H1 (cell line): ENCODE measurements at regions not wholly inside any gene's neighbourhood (a gene's known extent, or its start where the extent isn't known, plus 50 kb on each side); places are given as distances from the start of the nearest gene placed in this dataset.

ENCODE experiments used
- CTCF ChIA-PET: fragments of 300-600 bp; sonication (Branson Sonifier 250); formaldehyde crosslinking; loops from one replicate; lab custom pipeline; 2021; ENCODE audit not compliant: partially characterized antibody; lab: Charles Lee
- POLR2A ChIA-PET: fragments of 300-600 bp; sonication (Branson Sonifier 250); formaldehyde crosslinking; loops from one replicate; lab custom pipeline; 2021; ENCODE audit warnings: inconsistent platforms; ENCODE audit not compliant: partially characterized antibody; lab: Charles Lee
- DNase-seq, 2 experiments: peaks; one replicate each; pipeline versions ENCODE4 v3.0.0 to v3.0.0-alpha.2; 2010 to 2022; ENCODE audit warnings: low spot score in 2 of 2, low read depth in 1 of 2, mixed read lengths in 1 of 2
- FAIRE-seq: peaks from 2 replicates; lab custom pipeline; 2011; peaks lifted over from hg19 to GRCh38; lab: Jason Lieb, UNC
- H2AFZ ChIP-seq: 2 replicates; pipeline ENCODE4 v1.8.1; 2012; ENCODE audit warnings: low read length, inconsistent platforms
- H2AK5ac ChIP-seq: 2 replicates; pipeline ENCODE4 v1.6.1; 2013; ENCODE audit warnings: low read depth, low read length
- H2BK120ac ChIP-seq: replicated peaks from 2 replicates; pipeline ENCODE3; 2013; ENCODE audit warnings: low read depth, low read length, inconsistent platforms
- H2BK12ac ChIP-seq: 2 replicates; pipeline ENCODE4 v1.6.1; 2013; ENCODE audit warnings: low read depth, low read length
- H2BK15ac ChIP-seq: 2 replicates; pipeline ENCODE4 v1.6.1; 2013; ENCODE audit warnings: low read length
- H2BK20ac ChIP-seq: 2 replicates; pipeline ENCODE4 v1.6.1; 2013; ENCODE audit warnings: low read length
- H2BK5ac ChIP-seq: 2 replicates; pipeline ENCODE4 v1.6.1; 2013; ENCODE audit warnings: low read depth, low read length
- H3K14ac ChIP-seq: 2 replicates; pipeline ENCODE4 v1.6.1; 2013; ENCODE audit warnings: inconsistent platforms; ENCODE audit not compliant: insufficient read length
- H3K18ac ChIP-seq: 2 replicates; pipeline ENCODE4 v1.6.1; 2013; ENCODE audit warnings: low read length; ENCODE audit errors: extremely low read depth
- H3K23ac ChIP-seq: 2 replicates; pipeline ENCODE4 v1.6.1; 2013; ENCODE audit warnings: inconsistent platforms; ENCODE audit not compliant: insufficient read length
- H3K23me2 ChIP-seq: 2 replicates; pipeline ENCODE4 v1.6.1; 2013; ENCODE audit warnings: low read depth, low read length
- H3K27ac ChIP-seq: 2 replicates; pipeline ENCODE4 v1.6.1; 2011; ENCODE audit warnings: low read depth, low read length, inconsistent platforms
- H3K27me3 ChIP-seq, 4 experiments: replicated peaks in 1 of 4; 1 replicate in 1 of 4; 2 replicates in 3 of 4; pipeline versions ENCODE4 v1.6.1 to v1.8.1; 2011 to 2013; ENCODE audit warnings: low read length in 3 of 4, mild to moderate bottlenecking in 3 of 4, inconsistent platforms in 2 of 4, mixed read lengths in 2 of 4, moderate library complexity in 1 of 4; ENCODE audit not compliant: control insufficient read depth in 3 of 4, insufficient read depth in 3 of 4; ENCODE audit errors: extremely low read depth in 1 of 4
- H3K36me3 ChIP-seq, 4 experiments: 2 replicates each; pipeline versions ENCODE4 v1.6.1 to v1.8.1; 2011 to 2013; ENCODE audit warnings: mild to moderate bottlenecking in 4 of 4, low read length in 3 of 4, moderate library complexity in 2 of 4, control low read depth in 1 of 4, inconsistent platforms in 1 of 4; ENCODE audit not compliant: insufficient read depth in 4 of 4, control insufficient read depth in 2 of 4
- H3K4ac ChIP-seq: replicated peaks from 2 replicates; pipeline ENCODE3; 2013; ENCODE audit warnings: low read length, low read depth, mixed read lengths, inconsistent platforms; ENCODE audit not compliant: insufficient read length
- H3K4me1 ChIP-seq, 4 experiments: replicated peaks in 1 of 4; 1 replicate in 1 of 4; 2 replicates in 3 of 4; pipeline versions ENCODE4 v1.6.1 to v1.8.1; 2011 to 2013; ENCODE audit warnings: low read length in 3 of 4, inconsistent platforms in 2 of 4, mixed read lengths in 1 of 4; ENCODE audit not compliant: insufficient read depth in 4 of 4, control insufficient read depth in 3 of 4
- H3K4me2 ChIP-seq, 2 experiments: 2 replicates each; pipeline versions ENCODE4 v1.6.1 to v1.8.1; 2011 to 2013; ENCODE audit warnings: low read depth in 2 of 2, low read length in 2 of 2, control low read depth in 1 of 2, inconsistent platforms in 1 of 2, mild to moderate bottlenecking in 1 of 2; ENCODE audit not compliant: insufficient read depth in 1 of 2
- H3K4me3 ChIP-seq, 4 experiments: fragments of 200-600, 300-600 bp in 1 of 4; sonication (generic), shearing (Covaris generic), sonication (Bioruptor Twin) in 1 of 4; 2 replicates each; pipeline versions ENCODE4 v1.5.1 to v1.8.1; 2011 to 2016; ENCODE audit warnings: low read length in 4 of 4, low read depth in 3 of 4, control low read depth in 2 of 4, inconsistent platforms in 2 of 4, mild to moderate bottlenecking in 2 of 4, mixed read lengths in 1 of 4, moderate library complexity in 1 of 4; ENCODE audit not compliant: insufficient read depth in 2 of 4; ENCODE audit errors: extremely low read depth in 1 of 4
- H3K56ac ChIP-seq: replicated peaks from 2 replicates; pipeline ENCODE3; 2013; ENCODE audit warnings: low read depth, mild to moderate bottlenecking, mixed read lengths, low read length, inconsistent platforms; ENCODE audit not compliant: insufficient read length
- H3K79me1 ChIP-seq: 2 replicates; pipeline ENCODE4 v1.6.1; 2013; ENCODE audit warnings: low read depth, low read length, control low read depth
- H3K79me2 ChIP-seq, 2 experiments: 2 replicates each; pipeline versions ENCODE4 v1.6.1 to v1.8.1; 2012 to 2013; ENCODE audit warnings: low read length in 2 of 2, mild to moderate bottlenecking in 2 of 2, inconsistent platforms in 1 of 2; ENCODE audit not compliant: insufficient read depth in 2 of 2, control insufficient read depth in 1 of 2
- H3K9ac ChIP-seq, 4 experiments: replicated peaks in 1 of 4; 1 replicate in 1 of 4; 2 replicates in 3 of 4; pipeline versions ENCODE4 v1.6.1 to v1.8.1; 2011 to 2013; ENCODE audit warnings: low read depth in 3 of 4, low read length in 3 of 4, control low read depth in 2 of 4, mild to moderate bottlenecking in 2 of 4, moderate library complexity in 2 of 4, inconsistent platforms in 1 of 4; ENCODE audit errors: extremely low read depth in 1 of 4
- H3K9me3 ChIP-seq, 2 experiments: 2 replicates each; pipeline versions ENCODE4 v1.6.1 to v1.8.1; 2012 to 2013; ENCODE audit warnings: mild to moderate bottlenecking in 2 of 2, moderate library complexity in 2 of 2, control low read depth in 1 of 2, inconsistent platforms in 1 of 2, low read depth in 1 of 2, low read length in 1 of 2, mixed read lengths in 1 of 2; ENCODE audit not compliant: insufficient read depth in 2 of 2
- H4K20me1 ChIP-seq, 2 experiments: replicated peaks in 1 of 2; 2 replicates each; pipeline versions ENCODE3 to v1.8.1; 2011 to 2013; ENCODE audit warnings: inconsistent platforms in 2 of 2, low read length in 2 of 2, mild to moderate bottlenecking in 1 of 2; ENCODE audit not compliant: insufficient read depth in 2 of 2, control insufficient read depth in 1 of 2
- H4K5ac ChIP-seq: 2 replicates; pipeline ENCODE4 v1.6.1; 2013; ENCODE audit warnings: low read length, low read depth, mixed read lengths, inconsistent platforms; ENCODE audit not compliant: insufficient read length
- H4K8ac ChIP-seq: 2 replicates; pipeline ENCODE4 v1.8.0; 2013; ENCODE audit warnings: mild to moderate bottlenecking, moderate library complexity, low read length, inconsistent platforms; ENCODE audit not compliant: insufficient read depth; ENCODE audit errors: extremely low read depth
- H4K91ac ChIP-seq: replicated peaks from 2 replicates; pipeline ENCODE3; 2013; ENCODE audit warnings: low read length, mixed read lengths, inconsistent platforms; ENCODE audit not compliant: insufficient read length
- CBX5 ChIP-seq: fragments of 300-800, 300-1000 bp; sonication (generic); IDR thresholded peaks from 2 replicates; pipeline ENCODE4 v1.7.1; 2016; ENCODE audit warnings: antibody characterized with exemption, low read length, low read depth
- CREB1 ChIP-seq: IDR thresholded peaks from 2 replicates; pipeline ENCODE4 v1.6.1; 2012; ENCODE audit warnings: inconsistent platforms
- EGR1 ChIP-seq: IDR thresholded peaks from 2 replicates; pipeline ENCODE4 v1.6.1; 2011; ENCODE audit warnings: low read depth, low read length, borderline replicate concordance
- GABPA ChIP-seq: IDR thresholded peaks from 2 replicates; pipeline ENCODE4 v1.6.1; 2011; ENCODE audit warnings: mild to moderate bottlenecking, low read length, moderate library complexity, borderline replicate concordance; ENCODE audit not compliant: insufficient read depth
- HDAC6 ChIP-seq: IDR thresholded peaks from one replicate; pipeline ENCODE4 v1.7.1; 2012; ENCODE audit warnings: low read depth, mild to moderate bottlenecking, inconsistent platforms, low read length, moderate library complexity
- RBBP5 ChIP-seq: IDR thresholded peaks from 2 replicates; pipeline ENCODE4 v1.7.1; 2012; ENCODE audit warnings: low read depth, mild to moderate bottlenecking, inconsistent platforms, low read length, moderate library complexity, borderline replicate concordance
- RFX5 ChIP-seq: IDR thresholded peaks from 2 replicates; pipeline ENCODE4 v1.6.1; 2011; ENCODE audit warnings: low read depth, low read length, improper control_type of control experiment, borderline replicate concordance
- SP2 ChIP-seq: IDR thresholded peaks from 2 replicates; pipeline ENCODE4 v1.6.1; 2012; ENCODE audit warnings: mild to moderate bottlenecking, low read length, inconsistent platforms
- TEAD4 ChIP-seq: IDR thresholded peaks from 2 replicates; pipeline ENCODE4 v1.6.1; 2012; ENCODE audit warnings: low read depth, low read length, inconsistent platforms, mixed read lengths
- WGBS, 2 experiments: shearing (Covaris generic) in 1 of 2; methylation state at CpG; one replicate each; pipeline versions ENCODE4 v1.1.6 to v1.1.7; 2013 to 2015; ENCODE audit warnings: low lambda C conversion rate in 2 of 2, mixed read lengths in 2 of 2, inconsistent platforms in 1 of 2, low coverage in 1 of 2, missing lambda C conversion rate in 1 of 2; ENCODE audit not compliant: insufficient replicate concordance in 2 of 2, insufficient coverage in 1 of 2, insufficient read length in 1 of 2; ENCODE audit errors: extremely low coverage in 1 of 2, missing lambda C conversion rate in 1 of 2; 5-methylcytosine and 5-hydroxymethylcytosine counted together
- TF ChIP-seq, protein P1 (sequence below): IDR thresholded peaks from 2 replicates; pipeline ENCODE4 v1.6.1; 2011; ENCODE audit warnings: low read depth, mild to moderate bottlenecking, low read length; ENCODE audit not compliant: insufficient read depth

DNA sequence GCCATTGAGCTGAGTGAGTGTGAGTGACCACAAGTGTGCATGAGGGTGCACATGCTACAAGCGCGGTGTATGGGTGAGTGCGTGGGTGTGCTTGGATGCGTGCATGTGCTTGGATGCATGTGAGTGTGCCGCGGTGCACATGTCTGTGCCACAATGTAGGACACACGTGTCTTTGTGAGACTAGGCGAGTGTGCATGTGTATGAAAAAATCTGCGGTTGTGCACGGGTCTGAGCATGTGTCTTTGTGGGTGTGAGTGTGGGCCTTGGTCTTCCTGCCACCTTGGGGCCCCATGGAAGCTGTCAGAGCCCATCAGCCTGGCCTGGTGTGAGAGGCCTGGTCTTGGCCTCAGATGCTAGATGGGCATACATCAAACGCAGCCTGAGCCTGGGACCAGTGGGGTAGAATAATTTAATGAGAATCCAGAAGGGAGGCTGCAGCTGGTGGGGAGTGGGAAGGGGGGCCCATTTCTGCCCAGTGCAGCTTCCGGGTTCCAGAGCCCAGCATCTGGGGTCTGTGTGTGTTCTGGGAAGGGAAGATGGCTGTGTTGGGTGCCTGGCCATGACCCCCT, 103.9 kb upstream of the SLC2A1 start:
- Histone ChIP-seq H3K9me3 (no peaks in the 10 kb centered on the region), H3K36me3 (no peaks in the 10 kb centered on the region), H4K5ac (no peak overlapping the region), H3K4me1 (peaks cover 0 to 11% (median 7%) of the 10 kb centered on the region in 4 experiments; a peak in 6 of 7 replicates), H4K8ac (no peak overlapping the region), H2AK5ac (peak overlapping the region; percentile 90), H2BK20ac (peak overlapping the region; percentile 83; the same call in 1 of the 2 replicates), H3K14ac (no peak overlapping the region), H3K4me3 (no peak overlapping the region), H2BK5ac (peak overlapping the region; percentile 0; the same call in 1 of the 2 replicates), H3K4me2 (no peak overlapping the region), H3K79me1 (no peaks in the 10 kb centered on the region), H3K56ac (no peak overlapping the region), H2AFZ (no peak overlapping the region), H3K4ac (peak overlapping the region; percentile 62), H4K20me1 (no peaks in the 10 kb centered on the region), H3K27ac (no peak overlapping the region), H3K23ac (no peak overlapping the region), H3K27me3 (peaks cover 0 to under 1% (median under 1%) of the 10 kb centered on the region in 4 experiments; a peak in 5 of 7 replicates), H2BK120ac (no peak overlapping the region), H4K91ac (peak overlapping the region; percentile 38), H3K23me2 (peaks cover 1% of the 10 kb centered on the region), H2BK12ac (peak overlapping the region; percentile 77; the same call in 1 of the 2 replicates), H2BK15ac (peak overlapping the region; percentile 98), H3K9ac (no peak overlapping the region), H3K79me2 (no peaks in the 10 kb centered on the region), H3K18ac (no peak overlapping the region; the same call in 1 of the 2 replicates)
- FAIRE-seq (no peak), DNase-seq (no peak)
- 94% methylated on average over 12 of the region's 12 CpGs; no CpG with 5 or more reads in 1 of the 2 experiments for WGBS, 2 experiments
- ChIA-PET POLR2A (interaction anchor here (1.1 to 2.1 kb wide), 2 partner anchors 12 to 54 kb away, joined by 3 to 9 read pairs; no protein-coding TSS in a partner anchor), CTCF (interaction anchor here (1.2 to 3.1 kb wide), 5 partner anchors 11 to 217 kb away, joined by 3 to 13 read pairs (median 3); partner anchors contain the start of gene ZNF691)
- no peak for TF ChIP-seq RBBP5
- TF ChIP-seq SP2, result no peak
- no peak for TF ChIP-seq GABPA
- no peak for TF ChIP-seq CBX5
- TF ChIP-seq EGR1, result no peak
- TF ChIP-seq RFX5, result no peak
- TF ChIP-seq, protein P1, sequence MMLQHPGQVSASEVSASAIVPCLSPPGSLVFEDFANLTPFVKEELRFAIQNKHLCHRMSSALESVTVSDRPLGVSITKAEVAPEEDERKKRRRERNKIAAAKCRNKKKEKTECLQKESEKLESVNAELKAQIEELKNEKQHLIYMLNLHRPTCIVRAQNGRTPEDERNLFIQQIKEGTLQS, result no peak
- no peak for TF ChIP-seq CREB1
- no peak for TF ChIP-seq HDAC6
- no peak for TF ChIP-seq TEAD4
